Activated CD4-positive, alpha-beta T cell treated with anti-CD3 and anti-CD28 coated beads for 36 hours (primary cell): ENCODE measurements at regions not wholly inside any gene's neighbourhood (a gene's known extent, or its start where the extent isn't known, plus 50 kb on each side); places are given as distances from the start of the nearest gene placed in this dataset.

Experiments used
- ATAC-seq: fragments of 200-7000 bp; cut with Tn5 transposase; one replicate; pipeline ENCODE4 v1.10.0; 2021; ENCODE audit warnings: mild to moderate bottlenecking, moderate library complexity
- CTCF ChIA-PET: fragments of 350-600 bp; sonication (Branson Sonifier 250); formaldehyde crosslinking; loops from one replicate; lab custom pipeline; 2021; ENCODE audit warnings: antibody characterized with exemption; lab: Charles Lee
- POLR2A ChIA-PET: fragments of 350-600 bp; sonication (Branson Sonifier 250); formaldehyde crosslinking; loops from one replicate; lab custom pipeline; 2021; ENCODE audit warnings: antibody characterized with exemption, inconsistent platforms; lab: Charles Lee
- DNase-seq: peaks from one replicate; pipeline ENCODE4 v3.0.0-alpha.2; 2020
- H3K27ac Mint-ChIP-seq: one replicate; pipeline ENCODE4 v1.8.0; 2021; ENCODE audit warnings: mixed read lengths
- H3K27me3 Mint-ChIP-seq: one replicate; pipeline ENCODE4 v1.8.0; 2021; ENCODE audit warnings: mixed read lengths
- H3K36me3 Mint-ChIP-seq: one replicate; pipeline ENCODE4 v1.8.0; 2021; ENCODE audit warnings: low read depth, mixed read lengths
- H3K4me1 Mint-ChIP-seq: one replicate; pipeline ENCODE4 v1.8.0; 2021; ENCODE audit warnings: mixed read lengths
- H3K4me3 Mint-ChIP-seq: one replicate; pipeline ENCODE4 v1.8.0; 2021; ENCODE audit warnings: mild to moderate bottlenecking, moderate library complexity, mixed read lengths
- H3K9me3 Mint-ChIP-seq: one replicate; pipeline ENCODE4 v1.8.0; 2021; ENCODE audit warnings: low read depth, mixed read lengths
- intact Hi-C, 2 experiments: fragments of 100-400 bp; cut with DNase I in 1 of 2; cut with micrococcal nuclease in 1 of 2; formaldehyde crosslinking; loops; one replicate each; pipeline versions ENCODE4 v1.14.2 to v1.15.1; 2022 to 2024; cut with DNase I, micrococcal nuclease

GRCh38 chr16:65863236-65863635 is 503.3 kb upstream of the CDH5 start:
- DNase-seq = no peak
- H3K27me3 Mint-ChIP-seq = no peaks in the 10 kb centered on the region
- H3K4me3 Mint-ChIP-seq = no peak overlapping the region
- intact Hi-C loops = no loop called here
- no peaks in the 10 kb centered on the region for H3K36me3 Mint-ChIP-seq
- ChIA-PET POLR2A (no interaction called here), CTCF (no interaction called here)
- peaks cover 8% of the 10 kb centered on the region for H3K9me3 Mint-ChIP-seq
- no peak overlapping the region for H3K27ac Mint-ChIP-seq
- H3K4me1 Mint-ChIP-seq = no peaks in the 10 kb centered on the region
- no peak for ATAC-seq

- ATAC-seq = no peak
- intact Hi-C loops = no loop called here
- ChIA-PET POLR2A (no interaction called here), CTCF (no interaction called here)
- no peaks in the 10 kb centered on the region for H3K36me3 Mint-ChIP-seq
- peaks cover 2% of the 10 kb centered on the region for H3K27me3 Mint-ChIP-seq
- no peak overlapping the region for H3K4me3 Mint-ChIP-seq
- DNase-seq = no peak
- no peak overlapping the region for H3K27ac Mint-ChIP-seq
- no peaks in the 10 kb centered on the region for H3K4me1 Mint-ChIP-seq
- H3K9me3 Mint-ChIP-seq = peaks cover 8% of the 10 kb centered on the region
Measured at GRCh38 chr16:65861131-65861731, 505.3 kb upstream of the CDH5 start.

- H3K27me3 Mint-ChIP-seq = peaks cover 2% of the 10 kb centered on the region
- POLR2A ChIA-PET = no interaction called here
- H3K27ac Mint-ChIP-seq = no peak overlapping the region
- intact Hi-C loops = no loop called here
- DNase-seq (no peak), ATAC-seq (no peak)
- H3K4me3 Mint-ChIP-seq = no peak overlapping the region
- H3K36me3 Mint-ChIP-seq = no peaks in the 10 kb centered on the region
- no peaks in the 10 kb centered on the region for H3K9me3 Mint-ChIP-seq
- H3K4me1 Mint-ChIP-seq = no peaks in the 10 kb centered on the region
- CTCF ChIA-PET = no interaction called here
Measured at GRCh38 chr16:65855171-65856145, 511.0 kb upstream of the CDH5 start.

- peaks cover 5% of the 10 kb centered on the region for H3K27me3 Mint-ChIP-seq
- H3K9me3 Mint-ChIP-seq = no peaks in the 10 kb centered on the region
- CTCF ChIA-PET = no interaction called here
- DNase-seq (no peak), ATAC-seq (no peak)
- POLR2A ChIA-PET = no interaction called here
- intact Hi-C loops = no loop called here
- no peaks in the 10 kb centered on the region for H3K4me1 Mint-ChIP-seq
- no peak overlapping the region for H3K27ac Mint-ChIP-seq
- H3K4me3 Mint-ChIP-seq = no peak overlapping the region
- no peaks in the 10 kb centered on the region for H3K36me3 Mint-ChIP-seq
Measured at GRCh38 chr16:65846210-65846602, 520.3 kb upstream of the CDH5 start.

- Mint-ChIP-seq H3K27me3 (peaks cover 5% of the 10 kb centered on the region), H3K4me3 (no peak overlapping the region), H3K27ac (no peak overlapping the region), H3K9me3 (no peaks in the 10 kb centered on the region), H3K36me3 (no peaks in the 10 kb centered on the region), H3K4me1 (no peaks in the 10 kb centered on the region)
- intact Hi-C loops = no loop called here
- ATAC-seq (no peak), DNase-seq (no peak)
- ChIA-PET POLR2A (no interaction called here), CTCF (interaction anchor here (0.5 kb wide), 1 partner anchor 120 kb away, joined by 3 read pairs; no protein-coding TSS in a partner anchor)
Measured at GRCh38 chr16:65845466-65846209, 520.9 kb upstream of the CDH5 start.

- Mint-ChIP-seq H3K36me3 (no peaks in the 10 kb centered on the region), H3K9me3 (no peaks in the 10 kb centered on the region), H3K4me1 (no peaks in the 10 kb centered on the region), H3K27me3 (peaks cover 5% of the 10 kb centered on the region), H3K27ac (no peak overlapping the region), H3K4me3 (no peak overlapping the region)
- ChIA-PET CTCF (no interaction called here), POLR2A (no interaction called here)
- ATAC-seq (no peak), DNase-seq (no peak)
- intact Hi-C loops = no loop called here
Measured at GRCh38 chr16:65843941-65844340, 522.5 kb upstream of the CDH5 start.

- H3K27ac Mint-ChIP-seq = no peak overlapping the region
- H3K4me3 Mint-ChIP-seq = no peak overlapping the region
- H3K36me3 Mint-ChIP-seq = no peaks in the 10 kb centered on the region
- ChIA-PET CTCF (no interaction called here), POLR2A (no interaction called here)
- ATAC-seq = no peak
- no peaks in the 10 kb centered on the region for H3K9me3 Mint-ChIP-seq
- no peak for DNase-seq
- H3K27me3 Mint-ChIP-seq = peaks cover 5% of the 10 kb centered on the region
- H3K4me1 Mint-ChIP-seq = no peaks in the 10 kb centered on the region
- intact Hi-C loops = no loop called here
Measured at GRCh38 chr16:65842067-65842466, 524.4 kb upstream of the CDH5 start.

GRCh38 chr16:65838001-65838400 is 528.5 kb upstream of the CDH5 start:
- ChIA-PET POLR2A (no interaction called here), CTCF (no interaction called here)
- intact Hi-C loops = no loop called here
- Mint-ChIP-seq H3K36me3 (no peaks in the 10 kb centered on the region), H3K4me3 (no peak overlapping the region), H3K9me3 (no peaks in the 10 kb centered on the region), H3K4me1 (no peaks in the 10 kb centered on the region), H3K27ac (no peak overlapping the region), H3K27me3 (peaks cover 4% of the 10 kb centered on the region)
- ATAC-seq (no peak), DNase-seq (no peak)

GRCh38 chr16:65837464-65837863 is 529.0 kb upstream of the CDH5 start:
- Mint-ChIP-seq H3K36me3 (no peaks in the 10 kb centered on the region), H3K9me3 (no peaks in the 10 kb centered on the region), H3K4me3 (no peak overlapping the region), H3K4me1 (no peaks in the 10 kb centered on the region), H3K27me3 (peaks cover 3% of the 10 kb centered on the region), H3K27ac (no peak overlapping the region)
- CTCF ChIA-PET = no interaction called here
- intact Hi-C loops = no loop called here
- DNase-seq (no peak), ATAC-seq (no peak)
- POLR2A ChIA-PET = no interaction called here

GRCh38 chr16:65834688-65835087 is 531.8 kb upstream of the CDH5 start:
- Mint-ChIP-seq H3K27me3 (no peaks in the 10 kb centered on the region), H3K27ac (no peak overlapping the region), H3K4me3 (no peak overlapping the region), H3K36me3 (no peaks in the 10 kb centered on the region), H3K9me3 (no peaks in the 10 kb centered on the region), H3K4me1 (no peaks in the 10 kb centered on the region)
- intact Hi-C loops = no loop called here
- POLR2A ChIA-PET = no interaction called here
- CTCF ChIA-PET = no interaction called here
- no peak for DNase-seq
- no peak for ATAC-seq

- Mint-ChIP-seq H3K4me1 (no peaks in the 10 kb centered on the region), H3K9me3 (no peaks in the 10 kb centered on the region), H3K36me3 (no peaks in the 10 kb centered on the region), H3K27ac (no peak overlapping the region), H3K4me3 (no peak overlapping the region), H3K27me3 (no peaks in the 10 kb centered on the region)
- ChIA-PET POLR2A (no interaction called here), CTCF (no interaction called here)
- intact Hi-C loops = no loop called here
- DNase-seq = no peak
- no peak for ATAC-seq
Measured at GRCh38 chr16:65833171-65833871, 533.2 kb upstream of the CDH5 start.
